KMS-11 (cell line): ENCODE measurements at regions not wholly inside any gene's neighbourhood (a gene's known extent, or its start where the extent isn't known, plus 50 kb on each side); places are given as distances from the start of the nearest gene placed in this dataset.
A peak's percentile ranks its signal among the peaks of the same experiment; 100 is the strongest.
"Not testable (repeated sequence)": the region's sequence is repeated elsewhere in the genome, so short reads cannot be mapped to it uniquely, and the experiment has no call there.

Experiments
- H2AFZ ChIP-seq: fragments of 200-600 bp; sonication (generic); 2 replicates; pipeline ENCODE4 v1.6.1; 2016; ENCODE audit warnings: antibody characterized with exemption, mixed run types, low read depth
- H3K27ac ChIP-seq: fragments of 200-600 bp; sonication (generic); 2 replicates; pipeline ENCODE4 v1.6.1; 2016; ENCODE audit warnings: mild to moderate bottlenecking, mixed run types
- H3K27me3 ChIP-seq: fragments of 200-600 bp; sonication (generic); 2 replicates; pipeline ENCODE4 v1.6.1; 2017; ENCODE audit warnings: mild to moderate bottlenecking, low read depth, mixed run types, moderate library complexity; ENCODE audit not compliant: insufficient read depth
- H3K36me3 ChIP-seq: fragments of 200-600 bp; sonication (generic); 2 replicates; pipeline ENCODE4 v1.6.1; 2017; ENCODE audit warnings: mild to moderate bottlenecking, mixed run types; ENCODE audit not compliant: insufficient read depth
- H3K4me1 ChIP-seq: fragments of 200-600 bp; sonication (generic); 2 replicates; pipeline ENCODE4 v1.6.1; 2016; ENCODE audit warnings: mild to moderate bottlenecking, low read depth, mixed run types; ENCODE audit not compliant: poor library complexity, severe bottlenecking
- H3K4me2 ChIP-seq: fragments of 200-600 bp; sonication (generic); 2 replicates; pipeline ENCODE4 v1.7.0; 2016; ENCODE audit warnings: mild to moderate bottlenecking, mixed run types
- H3K4me3 ChIP-seq: fragments of 200-600 bp; sonication (generic); IDR thresholded peaks from 2 replicates; pipeline ENCODE4 v1.6.1; 2017; ENCODE audit warnings: low read depth, low read length, mixed read lengths; ENCODE audit not compliant: insufficient read depth
- H3K79me2 ChIP-seq: fragments of 200-600 bp; sonication (generic); 2 replicates; pipeline ENCODE4 v1.6.1; 2016; ENCODE audit warnings: low read depth, mixed run types; ENCODE audit not compliant: insufficient read depth
- H3K9ac ChIP-seq: fragments of 200-600 bp; sonication (generic); 2 replicates; pipeline ENCODE4 v1.6.1; 2016; ENCODE audit warnings: mild to moderate bottlenecking, mixed run types
- H4K20me1 ChIP-seq: fragments of 200-600 bp; sonication (generic); 2 replicates; pipeline ENCODE4 v1.6.1; 2016; ENCODE audit warnings: mild to moderate bottlenecking, mixed run types; ENCODE audit not compliant: insufficient read depth
- TF ChIP-seq, protein P1 (sequence below): fragments of 200-600 bp; sonication (generic); conservative IDR thresholded peaks from 2 replicates; pipeline ENCODE4 v1.6.1; 2017; ENCODE audit warnings: low read depth, mild to moderate bottlenecking, antibody characterized with exemption, low read length, moderate library complexity, mixed read lengths

DNA sequence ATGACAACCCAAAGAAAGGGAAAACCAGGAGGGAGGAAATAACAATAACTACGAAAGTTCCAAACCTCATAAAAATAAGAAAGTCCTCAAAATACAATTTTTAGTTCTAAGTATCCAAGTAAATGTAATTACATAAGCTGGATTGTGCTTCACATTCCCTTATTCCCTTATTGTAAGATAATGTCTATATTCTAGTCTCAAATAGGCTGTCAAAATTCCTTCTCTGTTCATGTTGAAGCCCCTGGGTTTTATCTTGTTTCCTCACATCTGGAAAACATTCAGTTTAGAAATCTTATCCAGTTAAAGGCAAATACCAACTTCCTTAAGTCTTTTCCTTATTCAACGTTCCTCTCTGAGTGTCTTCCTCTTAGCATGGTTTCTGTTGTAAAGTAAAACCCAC is 282.3 kb downstream of the CD109 start:
- H3K4me3 ChIP-seq, result no peak overlapping the region
- H3K4me2 ChIP-seq, result no peak overlapping the region
- no peak overlapping the region for H2AFZ ChIP-seq
- no peaks in the 10 kb centered on the region for H4K20me1 ChIP-seq
- H3K4me1 ChIP-seq, result no peaks in the 10 kb centered on the region
- no peaks in the 10 kb centered on the region for H3K36me3 ChIP-seq
- no peak overlapping the region for H3K9ac ChIP-seq
- TF ChIP-seq, protein P1, sequence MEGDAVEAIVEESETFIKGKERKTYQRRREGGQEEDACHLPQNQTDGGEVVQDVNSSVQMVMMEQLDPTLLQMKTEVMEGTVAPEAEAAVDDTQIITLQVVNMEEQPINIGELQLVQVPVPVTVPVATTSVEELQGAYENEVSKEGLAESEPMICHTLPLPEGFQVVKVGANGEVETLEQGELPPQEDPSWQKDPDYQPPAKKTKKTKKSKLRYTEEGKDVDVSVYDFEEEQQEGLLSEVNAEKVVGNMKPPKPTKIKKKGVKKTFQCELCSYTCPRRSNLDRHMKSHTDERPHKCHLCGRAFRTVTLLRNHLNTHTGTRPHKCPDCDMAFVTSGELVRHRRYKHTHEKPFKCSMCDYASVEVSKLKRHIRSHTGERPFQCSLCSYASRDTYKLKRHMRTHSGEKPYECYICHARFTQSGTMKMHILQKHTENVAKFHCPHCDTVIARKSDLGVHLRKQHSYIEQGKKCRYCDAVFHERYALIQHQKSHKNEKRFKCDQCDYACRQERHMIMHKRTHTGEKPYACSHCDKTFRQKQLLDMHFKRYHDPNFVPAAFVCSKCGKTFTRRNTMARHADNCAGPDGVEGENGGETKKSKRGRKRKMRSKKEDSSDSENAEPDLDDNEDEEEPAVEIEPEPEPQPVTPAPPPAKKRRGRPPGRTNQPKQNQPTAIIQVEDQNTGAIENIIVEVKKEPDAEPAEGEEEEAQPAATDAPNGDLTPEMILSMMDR, result no peak
- H3K27me3 ChIP-seq, result no peaks in the 10 kb centered on the region
- no peaks in the 10 kb centered on the region for H3K79me2 ChIP-seq
- no peak overlapping the region for H3K27ac ChIP-seq

GRCh38 chr6:73972518-73972917 is 276.5 kb downstream of the CD109 start:
- H4K20me1 ChIP-seq, H3K27ac ChIP-seq, H3K36me3 ChIP-seq, H3K4me2 ChIP-seq, H3K4me1 ChIP-seq, H3K9ac ChIP-seq, H3K79me2 ChIP-seq, H3K27me3 ChIP-seq, H3K4me3 ChIP-seq, H2AFZ ChIP-seq: not testable (repeated sequence)

DNA sequence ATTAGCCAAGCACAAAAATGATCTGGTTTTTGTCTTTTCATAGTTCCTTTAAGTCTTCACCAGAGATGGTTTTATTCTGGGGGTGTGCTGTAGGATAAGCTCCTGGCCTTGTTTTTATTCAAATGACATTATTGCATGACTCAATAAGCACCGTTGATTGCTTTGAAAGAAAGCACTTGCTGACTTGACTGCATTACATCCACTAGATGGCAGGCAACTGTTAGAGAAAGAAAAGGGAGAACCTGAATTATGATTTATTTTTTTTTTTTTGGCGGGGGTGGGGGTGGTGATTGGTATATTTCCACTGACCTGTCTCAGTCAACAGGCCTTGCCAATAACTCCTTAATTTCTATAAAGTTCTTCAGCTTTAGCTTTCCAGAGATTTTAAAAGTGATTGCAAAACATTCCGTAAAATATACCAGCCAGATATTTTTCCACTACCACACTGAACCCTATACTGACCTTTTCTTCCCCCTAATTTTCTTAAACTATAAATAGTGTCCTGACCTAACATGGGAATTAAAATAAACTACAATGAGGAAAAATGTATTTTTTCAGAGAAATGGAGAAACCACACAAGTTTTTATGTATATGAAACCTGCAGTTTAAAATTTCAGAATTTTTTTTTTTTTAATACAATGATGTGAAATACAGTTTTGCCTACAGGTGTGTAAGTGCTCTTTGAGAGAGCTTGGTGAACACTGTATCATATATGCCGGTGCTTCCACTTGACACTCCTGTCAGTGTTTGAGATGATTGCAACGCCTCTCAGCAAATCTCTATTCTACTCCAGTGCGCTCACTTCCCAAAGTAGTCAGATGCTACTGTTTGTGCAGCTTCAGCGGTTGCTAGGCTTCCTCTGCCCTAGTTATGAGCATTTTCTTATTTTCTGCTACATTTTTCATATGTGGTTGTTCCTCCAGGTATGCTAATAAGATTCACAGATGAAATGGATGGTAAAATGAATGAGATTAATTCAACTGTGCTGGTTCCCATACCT is 274.3 kb downstream of the CD109 start:
- TF ChIP-seq, protein P1, result peak; percentile 81
- Histone ChIP-seq H2AFZ (no peak overlapping the region), H3K4me3 (no peak overlapping the region), H3K4me1 (peaks cover 4% of the 10 kb centered on the region), H3K36me3 (no peaks in the 10 kb centered on the region), H3K27ac (no peak overlapping the region), H3K27me3 (no peaks in the 10 kb centered on the region), H4K20me1 (no peaks in the 10 kb centered on the region), H3K79me2 (no peaks in the 10 kb centered on the region), H3K9ac (no peak overlapping the region), H3K4me2 (no peak overlapping the region)

- peaks cover 4% of the 10 kb centered on the region for H3K4me1 ChIP-seq
- H3K4me3 ChIP-seq, result no peak overlapping the region
- H3K27me3 ChIP-seq, result no peaks in the 10 kb centered on the region
- TF ChIP-seq, protein P1, result no peak
- H3K9ac ChIP-seq, result no peak overlapping the region
- H3K27ac ChIP-seq, result no peak overlapping the region
- H2AFZ ChIP-seq, result no peak overlapping the region
- no peaks in the 10 kb centered on the region for H4K20me1 ChIP-seq
- H3K4me2 ChIP-seq, result no peak overlapping the region
- no peaks in the 10 kb centered on the region for H3K79me2 ChIP-seq
- no peaks in the 10 kb centered on the region for H3K36me3 ChIP-seq
These were observed 272.3 kb downstream of the CD109 start for GRCh38 chr6:73968221-73968757.
